CD4-positive, alpha-beta memory T cell (primary cell): ENCODE measurements at regions not wholly inside any gene's neighbourhood (a gene's known extent, or its start where the extent isn't known, plus 50 kb on each side); places are given as distances from the start of the nearest gene placed in this dataset.
A peak's percentile ranks its signal among the peaks of the same experiment; 100 is the strongest.
"Not testable (repeated sequence)": the region's sequence is repeated elsewhere in the genome, so short reads cannot be mapped to it uniquely, and the experiment has no call there.

Experiments
- CTCF ChIA-PET: fragments of 350-600 bp; sonication (Branson Sonifier 250); formaldehyde crosslinking; loops from one replicate; lab custom pipeline; 2021; ENCODE audit warnings: inconsistent platforms; ENCODE audit not compliant: partially characterized antibody; lab: Charles Lee
- POLR2A ChIA-PET: fragments of 350-600 bp; sonication (Branson Sonifier 250); formaldehyde crosslinking; loops from one replicate; lab custom pipeline; 2021; ENCODE audit not compliant: partially characterized antibody; lab: Charles Lee
- DNase-seq, 5 donors: peaks; one replicate each; pipeline versions ENCODE4 v3.0.0 to v3.0.0-alpha.2; 2020 to 2022; ENCODE audit warnings: mixed read lengths in 1 of 5
- H3K27ac ChIP-seq: one replicate; pipeline ENCODE4 v1.7.0; 2013; ENCODE audit warnings: low read depth, low read length
- H3K27me3 ChIP-seq: 2 replicates; pipeline ENCODE4 v1.7.0; 2013; ENCODE audit warnings: mild to moderate bottlenecking, low read length, moderate library complexity; ENCODE audit not compliant: insufficient read depth
- H3K36me3 ChIP-seq: 2 replicates; pipeline ENCODE4 v1.7.0; 2013; ENCODE audit warnings: mild to moderate bottlenecking, low read length, moderate library complexity; ENCODE audit not compliant: insufficient read depth
- H3K4me1 ChIP-seq: 2 replicates; pipeline ENCODE4 v1.7.0; 2013; ENCODE audit warnings: mild to moderate bottlenecking, low read length, moderate library complexity; ENCODE audit not compliant: insufficient read depth
- H3K4me3 ChIP-seq, 2 donors: one replicate each; pipeline ENCODE4 v1.7.0; 2013; ENCODE audit warnings: low read length in 2 of 2, mild to moderate bottlenecking in 1 of 2
- H3K9me3 ChIP-seq, 2 donors: one replicate each; pipeline ENCODE4 v1.7.0; 2013; ENCODE audit warnings: low read length in 2 of 2, control low read depth in 1 of 2; ENCODE audit not compliant: control insufficient read depth in 1 of 2
- H3K27ac Mint-ChIP-seq, 7 donors: one replicate each; pipeline ENCODE4 v1.8.0; 2020 to 2021; ENCODE audit warnings: mixed read lengths in 7 of 7, mild to moderate bottlenecking in 6 of 7, inconsistent platforms in 3 of 7, moderate library complexity in 3 of 7
- H3K27me3 Mint-ChIP-seq, 2 donors: one replicate each; pipeline ENCODE4 v1.8.0; 2020 to 2021; ENCODE audit warnings: mixed read lengths in 2 of 2
- H3K36me3 Mint-ChIP-seq, 2 donors: one replicate each; pipeline ENCODE4 v1.8.0; 2020 to 2021; ENCODE audit warnings: mixed read lengths in 2 of 2, inconsistent platforms in 1 of 2, mild to moderate bottlenecking in 1 of 2
- H3K4me1 Mint-ChIP-seq, 4 donors: one replicate each; pipeline ENCODE4 v1.8.0; 2020 to 2021; ENCODE audit warnings: mixed read lengths in 4 of 4, mild to moderate bottlenecking in 1 of 4
- H3K4me3 Mint-ChIP-seq, 8 donors: one replicate each; pipeline ENCODE4 v1.8.0; 2020 to 2021; ENCODE audit warnings: mixed read lengths in 8 of 8, mild to moderate bottlenecking in 7 of 8, moderate library complexity in 6 of 8, inconsistent platforms in 3 of 8
- H3K9me3 Mint-ChIP-seq, 8 donors: one replicate each; pipeline ENCODE4 v1.8.0; 2020 to 2021; ENCODE audit warnings: mixed read lengths in 8 of 8, mild to moderate bottlenecking in 5 of 8, inconsistent platforms in 3 of 8, moderate library complexity in 1 of 8
- intact Hi-C: fragments of 100-400 bp; cut with micrococcal nuclease; formaldehyde crosslinking; loops from one replicate; pipeline ENCODE4 v1.15.1; 2023

DNA sequence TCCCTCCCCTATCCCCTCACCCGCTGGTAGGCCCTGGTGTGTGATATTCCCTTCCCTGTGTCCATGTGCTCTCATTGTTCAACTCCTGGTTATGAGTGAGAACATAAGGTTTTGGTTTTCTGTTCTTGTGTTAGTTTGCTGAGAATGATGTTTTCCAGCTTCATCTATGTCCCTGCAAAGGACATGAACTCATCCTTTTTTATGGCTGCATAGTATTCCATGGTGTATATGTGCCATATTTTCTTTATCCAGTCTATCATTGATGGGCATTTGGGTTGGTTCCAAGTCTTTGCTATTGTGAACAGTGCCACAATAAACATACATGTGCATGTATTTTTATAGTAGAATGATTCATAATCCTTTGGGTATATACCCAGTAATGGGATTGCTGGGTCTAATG, 217.8 kb downstream of the TLE3 start:
- DNase-seq, H3K9me3 Mint-ChIP-seq, H3K4me3 Mint-ChIP-seq, H3K36me3 ChIP-seq, H3K27me3 Mint-ChIP-seq, H3K27ac ChIP-seq, H3K4me1 Mint-ChIP-seq, H3K36me3 Mint-ChIP-seq, CTCF ChIA-PET, H3K27ac Mint-ChIP-seq, intact Hi-C loops, H3K4me1 ChIP-seq, H3K4me3 ChIP-seq, POLR2A ChIA-PET, H3K27me3 ChIP-seq, H3K9me3 ChIP-seq: not testable (repeated sequence)

DNA sequence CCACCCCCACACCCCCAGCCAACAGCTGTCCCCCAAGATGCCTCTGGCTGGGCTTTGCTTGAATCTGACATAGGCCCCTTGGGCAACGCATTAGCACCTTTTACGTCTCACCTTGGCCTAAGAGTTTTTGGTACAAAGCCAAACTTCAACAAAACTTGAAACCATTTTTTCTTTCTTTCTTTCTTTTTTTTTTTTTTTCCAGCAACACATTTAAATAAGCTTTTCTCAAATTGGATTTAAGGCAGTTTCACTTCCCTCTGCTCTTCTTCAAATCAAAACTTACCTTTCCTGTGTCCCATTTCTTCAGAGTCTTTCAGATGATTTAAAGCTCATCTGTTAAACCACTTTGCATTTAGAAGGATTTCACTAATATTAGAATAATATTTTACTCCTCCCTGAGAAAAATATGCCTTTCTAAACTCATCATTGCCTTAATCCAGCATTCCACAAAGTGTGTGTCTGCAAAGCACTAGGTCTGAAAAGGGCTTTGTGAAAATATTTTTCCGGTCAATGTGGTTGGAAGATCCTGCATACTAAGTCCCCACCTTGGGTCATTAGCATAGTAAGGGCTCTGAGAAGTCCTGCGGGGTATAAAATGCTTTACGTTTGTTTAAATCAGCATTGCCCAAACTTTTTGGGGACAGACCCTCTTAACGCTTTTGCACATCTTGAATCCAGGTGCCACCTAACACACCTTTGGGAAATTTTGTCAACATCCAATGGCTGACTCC, 217.0 kb downstream of the TLE3 start:
- Histone ChIP-seq H3K36me3 (no peaks in the 10 kb centered on the region), H3K27me3 (no peaks in the 10 kb centered on the region), H3K9me3 (no peaks in the 10 kb centered on the region), H3K4me3 (no peak overlapping the region), H3K4me1 (no peaks in the 10 kb centered on the region), H3K27ac (no peak overlapping the region)
- Mint-ChIP-seq H3K27ac (peak overlapping the region in 1 of 7 donors; percentile 23), H3K27me3 (peaks cover 0 to 2% of the 10 kb centered on the region in 2 donors), H3K4me1 (no peaks in the 10 kb centered on the region), H3K9me3 (peaks cover 0 to 3% (median 0%) of the 10 kb centered on the region in 8 donors), H3K4me3 (no peak overlapping the region), H3K36me3 (no peaks in the 10 kb centered on the region)
- DNase-seq, result no peak
- ChIA-PET CTCF (no interaction called here), POLR2A (no interaction called here)
- intact Hi-C loops, result no loop called here

DNA sequence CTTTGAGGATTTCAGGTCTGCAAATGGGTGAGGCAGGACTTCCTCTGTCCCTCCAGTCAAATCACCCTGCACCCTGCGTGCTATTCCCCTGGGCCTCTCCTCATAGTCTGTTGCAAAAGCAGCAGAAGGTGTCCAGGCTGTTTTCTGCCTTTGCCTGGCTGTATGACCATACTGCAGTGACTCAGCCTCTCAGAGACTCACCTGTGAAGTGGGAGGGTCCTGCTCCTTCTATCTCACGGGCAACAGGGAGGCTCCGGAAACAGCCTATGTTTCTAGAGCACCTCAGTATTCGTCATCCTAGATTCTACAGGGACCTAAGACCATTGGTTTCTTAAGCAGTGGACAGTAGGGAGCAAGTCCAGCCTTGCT, 216.4 kb downstream of the TLE3 start:
- H3K36me3 Mint-ChIP-seq, result no peaks in the 10 kb centered on the region
- Histone ChIP-seq H3K27ac (no peak overlapping the region), H3K4me1 (no peaks in the 10 kb centered on the region), H3K9me3 (no peaks in the 10 kb centered on the region), H3K27me3 (no peaks in the 10 kb centered on the region), H3K36me3 (no peaks in the 10 kb centered on the region), H3K4me3 (no peak overlapping the region)
- H3K27ac Mint-ChIP-seq, result peak overlapping the region in 1 of 7 donors; percentile 23
- no peaks in the 10 kb centered on the region for H3K4me1 Mint-ChIP-seq
- CTCF ChIA-PET, result no interaction called here
- no peak overlapping the region for H3K4me3 Mint-ChIP-seq
- peaks cover 0 to 3% (median 0%) of the 10 kb centered on the region in 8 donors for H3K9me3 Mint-ChIP-seq
- intact Hi-C loops, result no loop called here
- POLR2A ChIA-PET, result no interaction called here
- DNase-seq, result no peak
- H3K27me3 Mint-ChIP-seq, result peaks cover 0 to 2% of the 10 kb centered on the region in 2 donors

DNA sequence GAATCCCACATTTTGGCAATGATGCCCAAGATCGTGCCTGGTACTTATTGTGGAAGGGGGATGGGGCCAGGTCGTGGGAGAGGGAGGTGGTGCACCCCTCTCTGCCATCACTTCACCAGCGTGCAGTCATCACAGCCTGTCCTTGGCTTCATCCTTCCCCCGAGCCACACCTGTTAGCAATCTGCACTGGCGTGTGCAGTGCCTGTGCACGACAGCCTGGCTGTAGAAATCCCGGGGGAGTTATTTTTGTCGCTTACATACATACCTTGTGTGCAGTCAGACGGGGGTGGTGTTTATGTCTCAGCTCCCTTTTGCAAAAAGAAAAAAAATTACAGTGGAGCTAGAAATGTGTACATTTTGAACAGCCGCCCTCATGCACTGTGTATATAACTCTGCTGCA, 216.0 kb downstream of the TLE3 start:
- DNase-seq, result no peak
- peaks cover 1 to 2% of the 10 kb centered on the region in 2 donors for H3K27me3 Mint-ChIP-seq
- H3K36me3 Mint-ChIP-seq, result no peaks in the 10 kb centered on the region
- Histone ChIP-seq H3K9me3 (no peaks in the 10 kb centered on the region), H3K36me3 (no peaks in the 10 kb centered on the region), H3K27ac (no peak overlapping the region), H3K4me3 (no peak overlapping the region), H3K4me1 (no peaks in the 10 kb centered on the region), H3K27me3 (no peaks in the 10 kb centered on the region)
- ChIA-PET POLR2A (no interaction called here), CTCF (no interaction called here)
- peaks cover 0 to 3% (median 0%) of the 10 kb centered on the region in 8 donors for H3K9me3 Mint-ChIP-seq
- intact Hi-C loops, result no loop called here
- no peak overlapping the region for H3K27ac Mint-ChIP-seq
- H3K4me3 Mint-ChIP-seq, result no peak overlapping the region
- no peaks in the 10 kb centered on the region for H3K4me1 Mint-ChIP-seq

DNA sequence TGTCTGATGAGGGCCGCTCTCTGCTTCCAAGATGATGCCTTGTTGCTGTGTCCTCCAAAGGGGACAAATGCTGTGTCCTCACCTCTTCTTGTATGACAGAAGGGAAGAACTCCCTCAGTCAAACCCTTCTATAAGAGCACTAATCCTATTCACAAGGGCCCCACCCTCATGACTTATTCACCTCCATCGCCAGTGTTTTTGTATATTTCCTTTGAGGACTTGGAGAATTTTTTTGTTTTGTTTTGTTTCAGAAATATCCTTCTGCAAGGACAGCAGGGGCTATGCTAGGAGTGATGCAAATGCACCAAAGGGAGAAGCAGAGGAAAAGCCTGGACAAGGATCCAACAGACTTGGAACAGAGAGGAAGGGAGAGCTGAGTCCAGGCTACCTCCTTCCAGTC, 214.4 kb downstream of the TLE3 start:
- Mint-ChIP-seq H3K27me3 (peaks cover 1 to 2% of the 10 kb centered on the region in 2 donors), H3K4me3 (no peak overlapping the region), H3K36me3 (no peaks in the 10 kb centered on the region), H3K27ac (no peak overlapping the region), H3K4me1 (no peaks in the 10 kb centered on the region), H3K9me3 (peaks cover 0 to 3% (median 0%) of the 10 kb centered on the region in 8 donors)
- intact Hi-C loops, result no loop called here
- H3K4me1 ChIP-seq, result no peaks in the 10 kb centered on the region
- no peak for DNase-seq
- no peak overlapping the region for H3K27ac ChIP-seq
- no peak overlapping the region for H3K4me3 ChIP-seq
- no peaks in the 10 kb centered on the region for H3K36me3 ChIP-seq
- CTCF ChIA-PET, result no interaction called here
- no peaks in the 10 kb centered on the region for H3K9me3 ChIP-seq
- POLR2A ChIA-PET, result no interaction called here
- no peaks in the 10 kb centered on the region for H3K27me3 ChIP-seq

DNA sequence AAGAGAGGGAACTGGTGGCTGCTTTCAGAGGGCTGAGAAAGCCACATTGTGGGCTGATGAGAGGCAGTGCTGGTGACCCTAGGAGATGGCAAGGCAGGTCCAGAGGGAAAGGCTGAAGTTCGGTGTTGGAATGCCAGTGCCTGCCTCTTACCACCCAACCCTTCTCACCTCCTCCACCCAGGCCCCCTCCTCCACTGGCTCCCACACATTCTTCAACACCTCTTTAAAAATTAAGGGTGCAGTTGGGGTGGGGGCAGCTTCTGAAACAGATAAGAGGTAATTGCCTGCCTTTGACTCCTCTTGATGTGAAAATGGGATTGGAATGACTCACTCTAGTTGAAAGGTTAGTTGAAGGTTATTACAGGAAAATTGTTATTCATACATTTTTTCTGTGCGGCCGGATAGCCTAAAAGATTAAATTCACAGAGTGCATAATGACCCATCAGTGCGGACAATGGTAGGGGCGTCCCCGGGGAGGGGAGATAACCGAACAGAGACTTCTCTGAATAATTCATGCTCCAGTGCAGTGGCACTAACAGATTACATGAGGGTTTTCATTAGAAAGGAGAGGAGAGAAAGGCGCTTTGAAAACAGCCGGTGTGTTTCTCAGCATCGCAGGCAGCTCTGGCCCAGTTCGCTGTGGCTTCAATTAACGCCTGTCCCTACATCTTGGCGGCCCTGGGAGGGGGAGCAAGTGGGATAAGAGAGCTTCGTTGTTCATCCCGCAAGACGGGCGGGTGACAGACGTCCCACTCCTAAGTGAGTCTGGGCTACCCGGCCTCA, 212.4 kb downstream of the TLE3 start:
- Mint-ChIP-seq H3K27me3 (peaks cover 1 to 2% of the 10 kb centered on the region in 2 donors), H3K4me3 (no peak overlapping the region), H3K9me3 (peaks cover 0 to 3% (median 0%) of the 10 kb centered on the region in 8 donors), H3K27ac (peak overlapping the region in 1 of 7 donors; percentile 2), H3K36me3 (no peaks in the 10 kb centered on the region), H3K4me1 (no peaks in the 10 kb centered on the region)
- CTCF ChIA-PET, result no interaction called here
- H3K4me3 ChIP-seq, result no peak overlapping the region
- no peaks in the 10 kb centered on the region for H3K9me3 ChIP-seq
- H3K4me1 ChIP-seq, result no peaks in the 10 kb centered on the region
- H3K36me3 ChIP-seq, result no peaks in the 10 kb centered on the region
- POLR2A ChIA-PET, result no interaction called here
- H3K27ac ChIP-seq, result no peak overlapping the region
- DNase-seq, result no peak
- intact Hi-C loops, result no loop called here
- H3K27me3 ChIP-seq, result no peaks in the 10 kb centered on the region

DNA sequence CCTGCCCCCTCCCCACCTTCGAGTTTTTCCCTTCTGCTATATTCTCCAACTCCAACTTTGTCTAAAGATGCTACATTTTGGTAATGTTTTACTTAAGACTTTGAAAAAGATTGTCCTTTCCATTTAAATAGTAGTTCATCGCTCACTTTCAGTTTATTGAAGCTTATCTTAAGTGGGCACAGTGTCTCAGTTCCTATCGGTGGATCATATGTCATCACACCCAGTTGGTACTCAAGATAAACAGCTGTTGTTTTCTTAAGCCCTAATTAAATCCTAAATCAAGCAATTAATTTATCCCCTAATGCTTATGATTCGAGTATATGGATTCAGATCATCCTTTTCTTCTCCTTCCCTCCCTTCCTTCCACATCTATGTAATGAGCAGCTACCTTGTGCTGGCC, 210.7 kb downstream of the TLE3 start:
- intact Hi-C loops, result no loop called here
- no peak for DNase-seq
- Histone ChIP-seq H3K36me3 (no peaks in the 10 kb centered on the region), H3K4me3 (no peak overlapping the region), H3K27ac (no peak overlapping the region), H3K9me3 (no peaks in the 10 kb centered on the region), H3K4me1 (no peaks in the 10 kb centered on the region), H3K27me3 (no peaks in the 10 kb centered on the region)
- Mint-ChIP-seq H3K27ac (no peak overlapping the region), H3K4me3 (no peak overlapping the region), H3K36me3 (no peaks in the 10 kb centered on the region), H3K9me3 (peaks cover 0 to 5% (median 0%) of the 10 kb centered on the region in 8 donors), H3K27me3 (peaks cover 1 to 2% of the 10 kb centered on the region in 2 donors), H3K4me1 (no peaks in the 10 kb centered on the region)
- POLR2A ChIA-PET, result interaction anchor here (1.5 kb wide), 1 partner anchor 13 kb away, joined by 4 read pairs; no protein-coding TSS in a partner anchor
- CTCF ChIA-PET, result no interaction called here
